ENCODE measurements at regions not wholly inside any gene's neighbourhood (a gene's known extent, or its start where the extent isn't known, plus 50 kb on each side); places are given as distances from the start of the nearest gene placed in this dataset.

GRCh38 chr6:167589615-167589940 is 237.1 kb upstream of the AFDN start:
- TF ChIP-seq, protein P1, sequence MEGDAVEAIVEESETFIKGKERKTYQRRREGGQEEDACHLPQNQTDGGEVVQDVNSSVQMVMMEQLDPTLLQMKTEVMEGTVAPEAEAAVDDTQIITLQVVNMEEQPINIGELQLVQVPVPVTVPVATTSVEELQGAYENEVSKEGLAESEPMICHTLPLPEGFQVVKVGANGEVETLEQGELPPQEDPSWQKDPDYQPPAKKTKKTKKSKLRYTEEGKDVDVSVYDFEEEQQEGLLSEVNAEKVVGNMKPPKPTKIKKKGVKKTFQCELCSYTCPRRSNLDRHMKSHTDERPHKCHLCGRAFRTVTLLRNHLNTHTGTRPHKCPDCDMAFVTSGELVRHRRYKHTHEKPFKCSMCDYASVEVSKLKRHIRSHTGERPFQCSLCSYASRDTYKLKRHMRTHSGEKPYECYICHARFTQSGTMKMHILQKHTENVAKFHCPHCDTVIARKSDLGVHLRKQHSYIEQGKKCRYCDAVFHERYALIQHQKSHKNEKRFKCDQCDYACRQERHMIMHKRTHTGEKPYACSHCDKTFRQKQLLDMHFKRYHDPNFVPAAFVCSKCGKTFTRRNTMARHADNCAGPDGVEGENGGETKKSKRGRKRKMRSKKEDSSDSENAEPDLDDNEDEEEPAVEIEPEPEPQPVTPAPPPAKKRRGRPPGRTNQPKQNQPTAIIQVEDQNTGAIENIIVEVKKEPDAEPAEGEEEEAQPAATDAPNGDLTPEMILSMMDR (conservative IDR thresholded peaks at IDR 0.05) = no peak
- no peak overlapping the region for H3K27ac ChIP-seq

- no peak overlapping the region for H3K27ac ChIP-seq
- TF ChIP-seq, protein P1 (conservative IDR thresholded peaks at IDR 0.05) = no peak
Observed at GRCh38 chr6:167590193-167590592, 236.5 kb upstream of the AFDN start.
